OCI-LY3 (cell line): ENCODE measurements at regions not wholly inside any gene's neighbourhood (a gene's known extent, or its start where the extent isn't known, plus 50 kb on each side); places are given as distances from the start of the nearest gene placed in this dataset.
A peak's percentile ranks its signal among the peaks of the same experiment; 100 is the strongest.

Experiments used
- H2AFZ ChIP-seq: fragments of 200-600, 300-600 bp; shearing (Covaris generic); 2 replicates; pipeline ENCODE4 v1.6.0; 2014; ENCODE audit warnings: antibody characterized with exemption, low read depth, low read length
- H3K27ac ChIP-seq: fragments of 200-600, 300-600 bp; sonication (generic); 2 replicates; pipeline ENCODE4 v1.5.1; 2014; ENCODE audit warnings: mild to moderate bottlenecking, low read length, moderate library complexity, mixed read lengths
- H3K27me3 ChIP-seq: fragments of 200-600, 300-600 bp; sonication (generic); 2 replicates; pipeline ENCODE4 v1.6.1; 2014; ENCODE audit warnings: low read depth, low read length, mixed read lengths
- H3K36me3 ChIP-seq: fragments of 200-600, 300-600 bp; sonication (generic); replicated peaks from 2 replicates; pipeline ENCODE3; 2014; ENCODE audit warnings: low read depth, low read length, mixed read lengths
- H3K4me1 ChIP-seq: fragments of 300-600, 200-600 bp; sonication (generic); 2 replicates; pipeline ENCODE4 v1.6.1; 2014; ENCODE audit warnings: low read length, mixed read lengths
- H3K4me2 ChIP-seq: fragments of 200-600, 300-600 bp; sonication (generic); 2 replicates; pipeline ENCODE4 v1.6.1; 2014; ENCODE audit warnings: low read length, mixed read lengths
- H3K4me3 ChIP-seq: fragments of 300-600, 200-600 bp; sonication (generic); 2 replicates; pipeline ENCODE4 v1.5.1; 2014; ENCODE audit warnings: antibody characterized with exemption, mild to moderate bottlenecking, low read length, moderate library complexity
- H3K79me2 ChIP-seq: fragments of 300-600, 200-600 bp; shearing (Covaris generic); 2 replicates; pipeline ENCODE4 v1.6.1; 2014; ENCODE audit warnings: mild to moderate bottlenecking, low read length, mixed read lengths
- H3K9ac ChIP-seq: fragments of 300-600, 200-600 bp; shearing (Covaris generic); 2 replicates; pipeline ENCODE4 v1.6.0; 2014; ENCODE audit warnings: mild to moderate bottlenecking, low read length, moderate library complexity
- H3K9me3 ChIP-seq: fragments of 200-600, 300-600 bp; shearing (Covaris generic); 2 replicates; pipeline ENCODE4 v1.6.1; 2014; ENCODE audit warnings: low read length, mixed read lengths; ENCODE audit not compliant: insufficient read depth
- H4K20me1 ChIP-seq: fragments of 200-600, 300-600 bp; sonication (generic); 2 replicates; pipeline ENCODE4 v1.6.1; 2016; ENCODE audit warnings: low read length, mixed read lengths; ENCODE audit not compliant: insufficient read depth
- EZH2phosphoT487 ChIP-seq: fragments of 200-600 bp; shearing (Covaris generic); IDR thresholded peaks from 2 replicates; pipeline ENCODE4 v1.6.1; 2018; ENCODE audit warnings: antibody characterized with exemption, mixed run types, low read depth
- TF ChIP-seq, protein P1 (sequence below): fragments of 200-600, 300-600 bp; sonication (generic); IDR thresholded peaks from 2 replicates; pipeline ENCODE4 v1.5.1; 2014; ENCODE audit warnings: antibody characterized with exemption, low read length, low read depth

DNA sequence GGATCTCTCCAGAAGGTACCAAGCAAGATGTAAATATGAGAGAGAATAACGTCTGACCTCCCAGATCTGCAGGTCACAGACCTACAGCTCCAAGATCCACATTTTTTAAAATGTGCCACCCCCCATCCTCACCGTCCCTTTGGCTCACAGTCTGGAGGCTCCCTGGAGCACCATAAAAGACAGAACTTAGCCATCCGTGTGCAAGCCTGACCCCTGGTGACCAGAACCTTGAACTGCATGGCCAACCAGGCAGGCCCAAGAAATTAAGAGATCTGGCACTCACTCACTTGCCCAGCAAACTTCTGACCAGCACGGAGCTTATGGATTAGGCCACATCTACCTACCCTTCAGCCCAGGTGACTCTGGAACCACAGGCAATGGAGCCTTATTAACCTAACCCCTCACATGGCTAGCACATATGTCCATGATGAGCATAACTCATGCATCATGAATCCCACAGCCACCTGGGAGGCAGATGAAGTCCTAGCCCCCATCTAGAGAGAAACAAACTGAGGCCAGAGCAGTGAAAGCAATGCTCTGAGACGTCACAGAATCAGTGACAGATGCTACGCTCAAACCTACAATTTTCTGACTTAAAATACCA is 275.3 kb downstream of the UACA start:
- Histone ChIP-seq H3K4me3 (peak overlapping the region; percentile 43; the same call in 1 of the 2 replicates), H3K36me3 (no peaks in the 10 kb centered on the region), H3K79me2 (no peaks in the 10 kb centered on the region), H3K9ac (peak overlapping the region; percentile 70), H3K27me3 (peaks cover 12% of the 10 kb centered on the region; the same call in 1 of the 2 replicates), H3K27ac (peak overlapping the region; percentile 93), H3K9me3 (no peaks in the 10 kb centered on the region), H4K20me1 (no peaks in the 10 kb centered on the region), H3K4me1 (peaks cover 87% of the 10 kb centered on the region), H3K4me2 (peak overlapping the region; percentile 72), H2AFZ (no peak overlapping the region)
- no peak for TF ChIP-seq EZH2phosphoT487
- TF ChIP-seq, protein P1, sequence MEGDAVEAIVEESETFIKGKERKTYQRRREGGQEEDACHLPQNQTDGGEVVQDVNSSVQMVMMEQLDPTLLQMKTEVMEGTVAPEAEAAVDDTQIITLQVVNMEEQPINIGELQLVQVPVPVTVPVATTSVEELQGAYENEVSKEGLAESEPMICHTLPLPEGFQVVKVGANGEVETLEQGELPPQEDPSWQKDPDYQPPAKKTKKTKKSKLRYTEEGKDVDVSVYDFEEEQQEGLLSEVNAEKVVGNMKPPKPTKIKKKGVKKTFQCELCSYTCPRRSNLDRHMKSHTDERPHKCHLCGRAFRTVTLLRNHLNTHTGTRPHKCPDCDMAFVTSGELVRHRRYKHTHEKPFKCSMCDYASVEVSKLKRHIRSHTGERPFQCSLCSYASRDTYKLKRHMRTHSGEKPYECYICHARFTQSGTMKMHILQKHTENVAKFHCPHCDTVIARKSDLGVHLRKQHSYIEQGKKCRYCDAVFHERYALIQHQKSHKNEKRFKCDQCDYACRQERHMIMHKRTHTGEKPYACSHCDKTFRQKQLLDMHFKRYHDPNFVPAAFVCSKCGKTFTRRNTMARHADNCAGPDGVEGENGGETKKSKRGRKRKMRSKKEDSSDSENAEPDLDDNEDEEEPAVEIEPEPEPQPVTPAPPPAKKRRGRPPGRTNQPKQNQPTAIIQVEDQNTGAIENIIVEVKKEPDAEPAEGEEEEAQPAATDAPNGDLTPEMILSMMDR = peak; percentile 98

DNA sequence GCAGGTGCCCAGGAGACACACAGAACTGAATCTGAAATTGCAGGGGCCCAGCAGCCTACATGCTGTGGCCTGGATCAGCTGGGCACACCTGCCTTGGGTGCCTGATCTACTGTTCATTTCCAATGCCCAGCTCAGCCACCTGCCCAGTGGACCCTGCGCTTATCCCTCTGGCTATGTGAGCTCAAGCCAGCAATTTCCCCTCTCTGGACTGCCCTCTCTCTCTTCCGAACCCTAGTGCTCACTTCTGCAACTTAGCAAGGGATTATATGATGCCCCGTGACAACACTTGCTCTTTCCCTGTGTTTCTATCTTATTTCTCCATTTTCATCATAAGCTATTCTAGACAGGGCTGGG is 276.0 kb downstream of the UACA start:
- H3K79me2 ChIP-seq = no peaks in the 10 kb centered on the region
- H4K20me1 ChIP-seq = no peaks in the 10 kb centered on the region
- no peak overlapping the region for H2AFZ ChIP-seq
- no peak for TF ChIP-seq EZH2phosphoT487
- TF ChIP-seq, protein P1 = no peak
- peaks cover 19% of the 10 kb centered on the region; the same call in 1 of the 2 replicates for H3K27me3 ChIP-seq
- peak overlapping the region; percentile 43 for H3K4me3 ChIP-seq
- H3K36me3 ChIP-seq = no peaks in the 10 kb centered on the region
- no peaks in the 10 kb centered on the region for H3K9me3 ChIP-seq
- peaks cover 87% of the 10 kb centered on the region for H3K4me1 ChIP-seq
- H3K27ac ChIP-seq = peak overlapping the region; percentile 93
- H3K4me2 ChIP-seq = peak overlapping the region; percentile 72
- H3K9ac ChIP-seq = peak overlapping the region; percentile 70

- peaks cover 21% of the 10 kb centered on the region; the same call in 1 of the 2 replicates for H3K27me3 ChIP-seq
- H3K27ac ChIP-seq = peak overlapping the region; percentile 93
- peak overlapping the region; percentile 43 for H3K4me3 ChIP-seq
- peak overlapping the region; percentile 70 for H3K9ac ChIP-seq
- H3K9me3 ChIP-seq = no peaks in the 10 kb centered on the region
- peaks cover 83% of the 10 kb centered on the region for H3K4me1 ChIP-seq
- no peaks in the 10 kb centered on the region for H3K79me2 ChIP-seq
- no peaks in the 10 kb centered on the region for H3K36me3 ChIP-seq
- H2AFZ ChIP-seq = no peak overlapping the region
- H3K4me2 ChIP-seq = peak overlapping the region; percentile 72
- peak; percentile 78; the same call in 1 of the 2 replicates for TF ChIP-seq EZH2phosphoT487
- TF ChIP-seq, protein P1 = no peak
- H4K20me1 ChIP-seq = no peaks in the 10 kb centered on the region
These were observed 276.6 kb downstream of the UACA start for GRCh38 chr15:70486451-70487386.

DNA sequence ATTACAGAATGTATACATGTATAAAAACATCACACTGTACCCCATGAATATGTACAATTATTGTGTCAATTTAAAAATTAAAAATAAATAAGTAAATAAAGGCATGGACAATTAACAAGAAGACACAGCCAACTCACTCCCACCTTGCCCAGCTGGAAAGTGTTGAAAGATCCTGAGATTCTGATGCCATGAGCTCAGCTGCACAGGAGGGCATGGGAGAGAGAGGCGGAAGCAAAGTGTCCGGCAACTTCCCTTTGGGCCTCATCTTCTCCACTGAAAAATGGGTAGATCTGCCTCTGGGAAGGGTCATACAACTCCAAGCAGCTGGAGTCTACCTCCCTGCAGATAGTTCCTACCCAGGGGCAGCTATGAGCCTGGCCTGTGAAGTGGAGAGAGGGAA is 277.3 kb downstream of the UACA start:
- H4K20me1 ChIP-seq = no peaks in the 10 kb centered on the region
- peak overlapping the region; percentile 27; the same call in 1 of the 2 replicates for H3K4me3 ChIP-seq
- H3K27ac ChIP-seq = peak overlapping the region; percentile 93
- H3K4me2 ChIP-seq = peak overlapping the region; percentile 72
- H3K79me2 ChIP-seq = no peaks in the 10 kb centered on the region
- peak overlapping the region; percentile 70 for H3K9ac ChIP-seq
- H3K4me1 ChIP-seq = peaks cover 79% of the 10 kb centered on the region
- H3K27me3 ChIP-seq = peaks cover 21% of the 10 kb centered on the region; the same call in 1 of the 2 replicates
- TF ChIP-seq, protein P1 = no peak
- no peak for TF ChIP-seq EZH2phosphoT487
- no peaks in the 10 kb centered on the region for H3K9me3 ChIP-seq
- H3K36me3 ChIP-seq = no peaks in the 10 kb centered on the region
- no peak overlapping the region for H2AFZ ChIP-seq
